C4-2B (cell line): ENCODE measurements at regions not wholly inside any gene's neighbourhood (a gene's known extent, or its start where the extent isn't known, plus 50 kb on each side); places are given as distances from the start of the nearest gene placed in this dataset.

ENCODE experiments used
- ZFX ChIP-seq: fragments of 450-650 bp; IDR thresholded peaks from 2 replicates; pipeline ENCODE4 v1.6.1; 2017
- TF ChIP-seq, protein P1 (sequence below): fragments of 450-650 bp; conservative IDR thresholded peaks from 2 replicates; pipeline ENCODE4 v1.5.1; 2017; ENCODE audit warnings: mild to moderate bottlenecking

DNA sequence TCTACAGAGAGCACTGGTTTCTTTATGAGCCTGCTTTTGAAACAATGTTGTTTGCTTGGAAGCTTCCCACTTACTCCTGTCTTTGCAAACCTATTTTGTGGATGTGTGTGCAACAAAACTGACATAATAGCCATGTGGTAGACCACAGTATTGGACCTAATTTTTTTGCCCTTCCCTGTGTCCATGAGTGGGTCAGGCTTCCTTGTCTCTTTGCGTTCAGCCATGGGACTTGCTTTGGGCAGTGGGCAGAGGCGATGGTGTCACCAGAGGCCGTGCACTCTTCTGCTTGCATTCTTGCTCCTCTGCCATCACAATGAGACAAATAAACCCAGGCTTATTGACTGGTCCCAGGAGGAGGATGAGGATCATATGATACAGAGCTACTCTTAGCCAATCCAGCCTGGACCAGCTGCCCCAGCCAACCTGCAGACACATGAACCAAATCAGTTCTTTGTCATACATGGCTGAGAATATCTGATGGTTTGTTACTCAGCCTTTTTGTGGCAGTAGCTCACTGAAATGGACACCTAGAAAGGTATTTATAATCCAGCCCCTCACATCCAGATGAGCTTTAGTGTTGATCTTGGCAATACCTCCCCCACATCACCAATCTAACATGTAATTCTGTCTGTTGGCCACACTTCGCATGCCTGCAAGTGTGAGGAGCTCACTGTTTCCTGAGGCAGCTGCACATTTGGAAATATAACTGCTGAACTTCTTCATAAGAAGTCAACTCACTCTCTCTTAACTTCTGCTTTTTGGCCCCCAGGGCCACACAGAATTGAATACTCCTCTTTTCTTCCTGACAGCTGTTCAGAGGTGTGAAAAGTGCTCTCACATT, 427.8 kb upstream of the ZMIZ1 start:
- TF ChIP-seq, protein P1, sequence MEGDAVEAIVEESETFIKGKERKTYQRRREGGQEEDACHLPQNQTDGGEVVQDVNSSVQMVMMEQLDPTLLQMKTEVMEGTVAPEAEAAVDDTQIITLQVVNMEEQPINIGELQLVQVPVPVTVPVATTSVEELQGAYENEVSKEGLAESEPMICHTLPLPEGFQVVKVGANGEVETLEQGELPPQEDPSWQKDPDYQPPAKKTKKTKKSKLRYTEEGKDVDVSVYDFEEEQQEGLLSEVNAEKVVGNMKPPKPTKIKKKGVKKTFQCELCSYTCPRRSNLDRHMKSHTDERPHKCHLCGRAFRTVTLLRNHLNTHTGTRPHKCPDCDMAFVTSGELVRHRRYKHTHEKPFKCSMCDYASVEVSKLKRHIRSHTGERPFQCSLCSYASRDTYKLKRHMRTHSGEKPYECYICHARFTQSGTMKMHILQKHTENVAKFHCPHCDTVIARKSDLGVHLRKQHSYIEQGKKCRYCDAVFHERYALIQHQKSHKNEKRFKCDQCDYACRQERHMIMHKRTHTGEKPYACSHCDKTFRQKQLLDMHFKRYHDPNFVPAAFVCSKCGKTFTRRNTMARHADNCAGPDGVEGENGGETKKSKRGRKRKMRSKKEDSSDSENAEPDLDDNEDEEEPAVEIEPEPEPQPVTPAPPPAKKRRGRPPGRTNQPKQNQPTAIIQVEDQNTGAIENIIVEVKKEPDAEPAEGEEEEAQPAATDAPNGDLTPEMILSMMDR: no peak
- no peak for TF ChIP-seq ZFX
